SK-N-SH treated with all-trans-retinoic acid at 6 μM for 48 hours (cell line): ENCODE measurements at regions not wholly inside any gene's neighbourhood (a gene's known extent, or its start where the extent isn't known, plus 50 kb on each side); places are given as distances from the start of the nearest gene placed in this dataset.

Experiments
- ATAC-seq: fragments of 200-7000 bp; cut with Tn5 transposase; 3 replicates; pipeline ENCODE4 v1.9.1; 2020; ENCODE audit warnings: mild to moderate bottlenecking, moderate library complexity
- ARNTL ChIP-seq: fragments of 450-650 bp; formaldehyde crosslinking; IDR thresholded peaks from 2 replicates; pipeline ENCODE4 v1.5.0; 2020; ENCODE audit warnings: low read depth, mild to moderate bottlenecking, moderate library complexity, borderline replicate concordance
- BACH2 ChIP-seq: fragments of 250-450 bp; sonication (Bioruptor Pico); IDR thresholded peaks from 2 replicates; pipeline ENCODE4 v1.9.0; 2021; ENCODE audit warnings: mild to moderate bottlenecking, borderline replicate concordance
- ESRRG ChIP-seq: fragments of 250-450 bp; sonication (Bioruptor Pico); IDR thresholded peaks from 2 replicates; pipeline ENCODE4 v1.6.1; 2021; ENCODE audit warnings: mild to moderate bottlenecking
- GLIS3 ChIP-seq: fragments of 250-450 bp; sonication (Bioruptor Pico); IDR thresholded peaks from 2 replicates; pipeline ENCODE4 v1.5.0; 2020; ENCODE audit warnings: mild to moderate bottlenecking, moderate library complexity
- ISL1 ChIP-seq: fragments of 250-450 bp; sonication (Bioruptor Pico); IDR thresholded peaks from 2 replicates; pipeline ENCODE4 v2.1.2; 2022; ENCODE audit warnings: mild to moderate bottlenecking, moderate library complexity
- OSR1 ChIP-seq: fragments of 250-450 bp; sonication (Bioruptor Pico); IDR thresholded peaks from 2 replicates; pipeline ENCODE4 v1.8.0; 2022; ENCODE audit warnings: moderate library complexity, mild to moderate bottlenecking, inconsistent platforms
- PPARA ChIP-seq: fragments of 250-450 bp; sonication (Bioruptor Pico); IDR thresholded peaks from 2 replicates; pipeline ENCODE4 v1.5.0; 2020; ENCODE audit warnings: mild to moderate bottlenecking, borderline replicate concordance
- RARB ChIP-seq: fragments of 250-450 bp; sonication (Bioruptor Pico); IDR thresholded peaks from 2 replicates; pipeline ENCODE4 v1.8.0; 2021; ENCODE audit warnings: mild to moderate bottlenecking, moderate library complexity
- SNAI2 ChIP-seq: fragments of 250-450 bp; sonication (Bioruptor Pico); IDR thresholded peaks from 2 replicates; pipeline ENCODE4 v1.5.0; 2020; ENCODE audit warnings: mild to moderate bottlenecking, moderate library complexity
- TCF4 ChIP-seq: fragments of 250-450 bp; sonication (Bioruptor Pico); IDR thresholded peaks from 2 replicates; pipeline ENCODE4 v1.8.0; 2021; ENCODE audit warnings: mild to moderate bottlenecking, moderate library complexity, borderline replicate concordance
- TOX ChIP-seq: fragments of 250-450 bp; sonication (Bioruptor Pico); IDR thresholded peaks from 2 replicates; pipeline ENCODE4 v1.8.0; 2021; ENCODE audit warnings: mild to moderate bottlenecking, moderate library complexity, borderline replicate concordance
- ZC3H10 ChIP-seq: fragments of 250-450 bp; sonication (Bioruptor Pico); IDR thresholded peaks from 2 replicates; pipeline ENCODE4 v1.5.1; 2021; ENCODE audit warnings: mild to moderate bottlenecking, moderate library complexity
- ZFP3 ChIP-seq: fragments of 250-450 bp; sonication (Bioruptor Pico); IDR thresholded peaks from 2 replicates; pipeline ENCODE4 v1.5.0; 2020; ENCODE audit warnings: mild to moderate bottlenecking, moderate library complexity
- ZFP30 ChIP-seq: fragments of 450-650 bp; formaldehyde crosslinking; IDR thresholded peaks from 2 replicates; pipeline ENCODE4 v1.5.0; 2022; ENCODE audit warnings: mild to moderate bottlenecking, moderate library complexity
- ZNF565 ChIP-seq: fragments of 450-650 bp; formaldehyde crosslinking; conservative IDR thresholded peaks from 2 replicates; pipeline ENCODE4 v1.5.0; 2020; ENCODE audit warnings: low read depth, mild to moderate bottlenecking, moderate library complexity
- ZNF70 ChIP-seq: fragments of 450-650 bp; formaldehyde crosslinking; IDR thresholded peaks from 2 replicates; pipeline ENCODE4 v1.5.0; 2020; ENCODE audit warnings: mild to moderate bottlenecking, moderate library complexity
- ZNF8 ChIP-seq: fragments of 450-650 bp; formaldehyde crosslinking; IDR thresholded peaks from 2 replicates; pipeline ENCODE4 v1.5.0; 2020; ENCODE audit warnings: mild to moderate bottlenecking, moderate library complexity
- TF ChIP-seq, protein P1 (sequence below): fragments of 250-450 bp; sonication (Bioruptor Pico); IDR thresholded peaks from 2 replicates; pipeline ENCODE4 v1.8.0; 2020; ENCODE audit warnings: mild to moderate bottlenecking, moderate library complexity, borderline replicate concordance
- TF ChIP-seq, protein P2 (sequence below): fragments of 250-450 bp; sonication (Bioruptor Pico); IDR thresholded peaks from 2 replicates; pipeline ENCODE4 v1.5.0; 2020; ENCODE audit warnings: mild to moderate bottlenecking, moderate library complexity
- TF ChIP-seq, protein P3 (sequence below): fragments of 250-450 bp; sonication (Bioruptor Pico); IDR thresholded peaks from 2 replicates; pipeline ENCODE4 v1.5.1; 2021; ENCODE audit warnings: mild to moderate bottlenecking, moderate library complexity
- TF ChIP-seq, protein P4 (sequence below): fragments of 250-450 bp; sonication (Bioruptor Pico); IDR thresholded peaks from 2 replicates; pipeline ENCODE4 v1.5.1; 2020; ENCODE audit warnings: low read depth, mild to moderate bottlenecking, moderate library complexity
- TF ChIP-seq, protein P5 (sequence below): fragments of 250-450 bp; sonication (Bioruptor Pico); IDR thresholded peaks from 2 replicates; pipeline ENCODE4 v1.8.0; 2021; ENCODE audit warnings: low read depth, mild to moderate bottlenecking, moderate library complexity, borderline replicate concordance

DNA sequence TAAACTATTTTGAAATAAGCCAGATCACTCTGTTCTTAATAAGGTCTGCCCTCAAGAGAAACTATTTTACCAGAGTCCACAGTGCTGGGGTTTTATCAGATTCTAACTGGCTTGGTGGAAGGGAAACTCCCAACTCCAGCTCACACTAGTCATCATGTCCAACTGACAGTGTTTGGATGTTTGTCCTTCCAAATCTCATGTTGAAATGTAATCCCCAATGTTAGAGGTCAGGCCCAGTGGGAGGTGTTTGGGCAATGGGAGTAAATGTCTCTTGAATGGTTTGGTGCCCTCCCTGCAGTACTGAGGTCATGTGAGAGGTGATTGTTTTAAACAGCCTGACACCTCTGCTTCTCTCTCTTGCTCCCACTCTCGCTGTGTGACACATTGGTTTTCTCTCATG is 1301.0 kb upstream of the CDH8 start:
- no peak for ATAC-seq
- TF ChIP-seq TOX (CRISPR knock-in tag), result no peak
- TF ChIP-seq ISL1 (CRISPR knock-in tag), result no peak
- no peak for TF ChIP-seq ZNF565
- TF ChIP-seq SNAI2 (CRISPR knock-in tag), result no peak
- TF ChIP-seq ZNF8, result no peak
- TF ChIP-seq ZFP30 (CRISPR knock-in tag), result no peak
- no peak for TF ChIP-seq RARB (CRISPR knock-in tag)
- TF ChIP-seq, protein P1, sequence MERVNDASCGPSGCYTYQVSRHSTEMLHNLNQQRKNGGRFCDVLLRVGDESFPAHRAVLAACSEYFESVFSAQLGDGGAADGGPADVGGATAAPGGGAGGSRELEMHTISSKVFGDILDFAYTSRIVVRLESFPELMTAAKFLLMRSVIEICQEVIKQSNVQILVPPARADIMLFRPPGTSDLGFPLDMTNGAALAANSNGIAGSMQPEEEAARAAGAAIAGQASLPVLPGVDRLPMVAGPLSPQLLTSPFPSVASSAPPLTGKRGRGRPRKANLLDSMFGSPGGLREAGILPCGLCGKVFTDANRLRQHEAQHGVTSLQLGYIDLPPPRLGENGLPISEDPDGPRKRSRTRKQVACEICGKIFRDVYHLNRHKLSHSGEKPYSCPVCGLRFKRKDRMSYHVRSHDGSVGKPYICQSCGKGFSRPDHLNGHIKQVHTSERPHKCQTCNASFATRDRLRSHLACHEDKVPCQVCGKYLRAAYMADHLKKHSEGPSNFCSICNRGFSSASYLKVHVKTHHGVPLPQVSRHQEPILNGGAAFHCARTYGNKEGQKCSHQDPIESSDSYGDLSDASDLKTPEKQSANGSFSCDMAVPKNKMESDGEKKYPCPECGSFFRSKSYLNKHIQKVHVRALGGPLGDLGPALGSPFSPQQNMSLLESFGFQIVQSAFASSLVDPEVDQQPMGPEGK, result no peak
- TF ChIP-seq, protein P2, sequence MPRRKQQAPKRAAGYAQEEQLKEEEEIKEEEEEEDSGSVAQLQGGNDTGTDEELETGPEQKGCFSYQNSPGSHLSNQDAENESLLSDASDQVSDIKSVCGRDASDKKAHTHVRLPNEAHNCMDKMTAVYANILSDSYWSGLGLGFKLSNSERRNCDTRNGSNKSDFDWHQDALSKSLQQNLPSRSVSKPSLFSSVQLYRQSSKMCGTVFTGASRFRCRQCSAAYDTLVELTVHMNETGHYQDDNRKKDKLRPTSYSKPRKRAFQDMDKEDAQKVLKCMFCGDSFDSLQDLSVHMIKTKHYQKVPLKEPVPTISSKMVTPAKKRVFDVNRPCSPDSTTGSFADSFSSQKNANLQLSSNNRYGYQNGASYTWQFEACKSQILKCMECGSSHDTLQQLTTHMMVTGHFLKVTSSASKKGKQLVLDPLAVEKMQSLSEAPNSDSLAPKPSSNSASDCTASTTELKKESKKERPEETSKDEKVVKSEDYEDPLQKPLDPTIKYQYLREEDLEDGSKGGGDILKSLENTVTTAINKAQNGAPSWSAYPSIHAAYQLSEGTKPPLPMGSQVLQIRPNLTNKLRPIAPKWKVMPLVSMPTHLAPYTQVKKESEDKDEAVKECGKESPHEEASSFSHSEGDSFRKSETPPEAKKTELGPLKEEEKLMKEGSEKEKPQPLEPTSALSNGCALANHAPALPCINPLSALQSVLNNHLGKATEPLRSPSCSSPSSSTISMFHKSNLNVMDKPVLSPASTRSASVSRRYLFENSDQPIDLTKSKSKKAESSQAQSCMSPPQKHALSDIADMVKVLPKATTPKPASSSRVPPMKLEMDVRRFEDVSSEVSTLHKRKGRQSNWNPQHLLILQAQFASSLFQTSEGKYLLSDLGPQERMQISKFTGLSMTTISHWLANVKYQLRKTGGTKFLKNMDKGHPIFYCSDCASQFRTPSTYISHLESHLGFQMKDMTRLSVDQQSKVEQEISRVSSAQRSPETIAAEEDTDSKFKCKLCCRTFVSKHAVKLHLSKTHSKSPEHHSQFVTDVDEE (CRISPR knock-in tag), result no peak
- TF ChIP-seq, protein P3, sequence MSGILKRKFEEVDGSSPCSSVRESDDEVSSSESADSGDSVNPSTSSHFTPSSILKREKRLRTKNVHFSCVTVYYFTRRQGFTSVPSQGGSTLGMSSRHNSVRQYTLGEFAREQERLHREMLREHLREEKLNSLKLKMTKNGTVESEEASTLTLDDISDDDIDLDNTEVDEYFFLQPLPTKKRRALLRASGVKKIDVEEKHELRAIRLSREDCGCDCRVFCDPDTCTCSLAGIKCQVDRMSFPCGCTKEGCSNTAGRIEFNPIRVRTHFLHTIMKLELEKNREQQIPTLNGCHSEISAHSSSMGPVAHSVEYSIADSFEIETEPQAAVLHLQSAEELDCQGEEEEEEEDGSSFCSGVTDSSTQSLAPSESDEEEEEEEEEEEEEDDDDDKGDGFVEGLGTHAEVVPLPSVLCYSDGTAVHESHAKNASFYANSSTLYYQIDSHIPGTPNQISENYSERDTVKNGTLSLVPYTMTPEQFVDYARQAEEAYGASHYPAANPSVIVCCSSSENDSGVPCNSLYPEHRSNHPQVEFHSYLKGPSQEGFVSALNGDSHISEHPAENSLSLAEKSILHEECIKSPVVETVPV (CRISPR knock-in tag), result no peak
- TF ChIP-seq ESRRG (CRISPR knock-in tag), result no peak
- no peak for TF ChIP-seq ZNF70 (CRISPR knock-in tag)
- TF ChIP-seq GLIS3 (CRISPR knock-in tag), result no peak
- TF ChIP-seq, protein P4, sequence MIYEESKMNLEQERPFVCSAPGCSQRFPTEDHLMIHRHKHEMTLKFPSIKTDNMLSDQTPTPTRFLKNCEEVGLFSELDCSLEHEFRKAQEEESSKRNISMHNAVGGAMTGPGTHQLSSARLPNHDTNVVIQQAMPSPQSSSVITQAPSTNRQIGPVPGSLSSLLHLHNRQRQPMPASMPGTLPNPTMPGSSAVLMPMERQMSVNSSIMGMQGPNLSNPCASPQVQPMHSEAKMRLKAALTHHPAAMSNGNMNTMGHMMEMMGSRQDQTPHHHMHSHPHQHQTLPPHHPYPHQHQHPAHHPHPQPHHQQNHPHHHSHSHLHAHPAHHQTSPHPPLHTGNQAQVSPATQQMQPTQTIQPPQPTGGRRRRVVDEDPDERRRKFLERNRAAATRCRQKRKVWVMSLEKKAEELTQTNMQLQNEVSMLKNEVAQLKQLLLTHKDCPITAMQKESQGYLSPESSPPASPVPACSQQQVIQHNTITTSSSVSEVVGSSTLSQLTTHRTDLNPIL (CRISPR knock-in tag), result no peak
- TF ChIP-seq, protein P5, sequence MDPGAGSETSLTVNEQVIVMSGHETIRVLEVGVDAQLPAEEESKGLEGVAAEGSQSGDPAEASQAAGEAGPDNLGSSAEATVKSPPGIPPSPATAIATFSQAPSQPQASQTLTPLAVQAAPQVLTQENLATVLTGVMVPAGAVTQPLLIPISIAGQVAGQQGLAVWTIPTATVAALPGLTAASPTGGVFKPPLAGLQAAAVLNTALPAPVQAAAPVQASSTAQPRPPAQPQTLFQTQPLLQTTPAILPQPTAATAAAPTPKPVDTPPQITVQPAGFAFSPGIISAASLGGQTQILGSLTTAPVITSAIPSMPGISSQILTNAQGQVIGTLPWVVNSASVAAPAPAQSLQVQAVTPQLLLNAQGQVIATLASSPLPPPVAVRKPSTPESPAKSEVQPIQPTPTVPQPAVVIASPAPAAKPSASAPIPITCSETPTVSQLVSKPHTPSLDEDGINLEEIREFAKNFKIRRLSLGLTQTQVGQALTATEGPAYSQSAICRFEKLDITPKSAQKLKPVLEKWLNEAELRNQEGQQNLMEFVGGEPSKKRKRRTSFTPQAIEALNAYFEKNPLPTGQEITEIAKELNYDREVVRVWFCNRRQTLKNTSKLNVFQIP (CRISPR knock-in tag), result no peak
- TF ChIP-seq TCF4 (CRISPR knock-in tag), result no peak
- TF ChIP-seq ARNTL (CRISPR knock-in tag), result no peak
- no peak for TF ChIP-seq ZFP3
- no peak for TF ChIP-seq BACH2
- no peak for TF ChIP-seq OSR1 (CRISPR knock-in tag)

DNA sequence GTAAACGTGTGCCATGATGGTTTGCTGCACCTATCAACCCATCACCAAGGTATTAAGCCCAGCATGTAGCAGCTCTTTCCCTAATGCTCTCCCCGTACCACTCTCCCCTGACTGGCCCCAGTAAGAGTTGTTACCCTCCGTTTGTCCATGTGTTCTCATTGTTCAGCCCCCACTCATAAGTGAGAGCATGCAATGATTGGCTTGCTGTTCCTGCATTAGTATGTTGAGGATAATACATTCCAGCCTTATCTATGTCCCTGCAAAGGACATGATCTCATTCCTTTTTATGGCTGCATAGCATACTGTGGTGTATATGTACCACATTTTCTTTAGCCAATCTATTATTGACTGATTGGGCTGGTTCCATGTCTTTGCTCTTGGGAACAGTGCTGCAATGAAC is 1294.9 kb upstream of the CDH8 start:
- no peak for ATAC-seq
- TF ChIP-seq ZFP30 (CRISPR knock-in tag) (no peak), PPARA (CRISPR knock-in tag) (no peak), ISL1 (CRISPR knock-in tag) (no peak), SNAI2 (CRISPR knock-in tag) (no peak), TCF4 (CRISPR knock-in tag) (no peak), ZNF70 (CRISPR knock-in tag) (no peak), ARNTL (CRISPR knock-in tag) (no peak), ZNF8 (no peak), ESRRG (CRISPR knock-in tag) (no peak), RARB (CRISPR knock-in tag) (no peak), OSR1 (CRISPR knock-in tag) (no peak), ZC3H10 (CRISPR knock-in tag) (no peak), TOX (CRISPR knock-in tag) (no peak), ZNF565 (no peak), GLIS3 (CRISPR knock-in tag) (no peak)
- TF ChIP-seq, protein P3 (CRISPR knock-in tag), result no peak
- TF ChIP-seq, protein P4 (CRISPR knock-in tag), result no peak
- TF ChIP-seq, protein P5 (CRISPR knock-in tag), result no peak
